H54 (cell line): ENCODE measurements at regions not wholly inside any gene's neighbourhood (a gene's known extent, or its start where the extent isn't known, plus 50 kb on each side); places are given as distances from the start of the nearest gene placed in this dataset.
"Not testable (repeated sequence)": the region's sequence is repeated elsewhere in the genome, so short reads cannot be mapped to it uniquely, and the experiment has no call there.

Experiments
- DNase-seq: peaks from one replicate; pipeline ENCODE4 v3.0.0; 2011; ENCODE audit warnings: low spot score, mixed read lengths; ENCODE audit not compliant: insufficient read length
- FAIRE-seq: peaks from 3 replicates; lab custom pipeline; 2011; peaks lifted over from hg19 to GRCh38; lab: Jason Lieb, UNC
- POLR2A ChIP-seq: IDR thresholded peaks from 2 replicates; pipeline ENCODE4 v1.6.1; 2011; ENCODE audit warnings: low read depth, mild to moderate bottlenecking, low read length

- TF ChIP-seq POLR2A = no peak
- FAIRE-seq (no peak), DNase-seq (no peak)
These were observed 67.1 kb upstream of the SH3PXD2B start for GRCh38 chr5:172521338-172521932.

- no peak for FAIRE-seq
- DNase-seq = no peak
- TF ChIP-seq POLR2A = no peak
These were observed 57.6 kb upstream of the SH3PXD2B start for GRCh38 chr5:172511952-172512351.

GRCh38 chr5:172509405-172509781 is 55.1 kb upstream of the SH3PXD2B start:
- FAIRE-seq (no peak), DNase-seq (no peak)
- TF ChIP-seq POLR2A = no peak

- TF ChIP-seq POLR2A = no peak
- DNase-seq (no peak), FAIRE-seq (no peak)
These were observed 54.4 kb upstream of the SH3PXD2B start for GRCh38 chr5:172508471-172509404.

GRCh38 chr5:172507485-172507884 is 53.2 kb upstream of the SH3PXD2B start:
- DNase-seq, FAIRE-seq: not testable (repeated sequence)

- DNase-seq (no peak), FAIRE-seq (no peak)
- no peak for TF ChIP-seq POLR2A
These were observed 52.6 kb upstream of the SH3PXD2B start for GRCh38 chr5:172506921-172507320.

- FAIRE-seq = no peak
These were observed 51.9 kb upstream of the SH3PXD2B start for GRCh38 chr5:172506251-172506650.

GRCh38 chr5:172505845-172506244 is 51.5 kb upstream of the SH3PXD2B start:
- DNase-seq = no peak
- no peak for FAIRE-seq
- no peak for TF ChIP-seq POLR2A

More at GRCh38 chr5:172506251-172506650, 51.9 kb upstream of the SH3PXD2B start:
- DNase-seq = no peak
- TF ChIP-seq POLR2A = no peak

GRCh38 chr5:172505403-172505759 is 51.1 kb upstream of the SH3PXD2B start:
- FAIRE-seq (no peak), DNase-seq (no peak)

GRCh38 chr5:172504701-172505402 is 50.5 kb upstream of the SH3PXD2B start:
- FAIRE-seq = no peak
- TF ChIP-seq POLR2A = no peak
- no peak for DNase-seq

More at GRCh38 chr5:172505403-172505759, 51.1 kb upstream of the SH3PXD2B start:
- no peak for TF ChIP-seq POLR2A

- DNase-seq (no peak), FAIRE-seq (no peak)
- TF ChIP-seq POLR2A = no peak
These were observed 49.8 kb upstream of the SH3PXD2B start for GRCh38 chr5:172503925-172504700.
